Astrocyte (in vitro differentiated cells and primary cell): ENCODE measurements at regions not wholly inside any gene's neighbourhood (a gene's known extent, or its start where the extent isn't known, plus 50 kb on each side); places are given as distances from the start of the nearest gene placed in this dataset.

Source experiments
- DNase-seq: peaks from one replicate; pipeline ENCODE4 v3.0.0-alpha.2; 2010; ENCODE audit warnings: low read depth
- FAIRE-seq: peaks from 2 replicates; lab custom pipeline; 2011; peaks lifted over from hg19 to GRCh38; lab: Jason Lieb, UNC
- H2AFZ ChIP-seq: 2 replicates; pipeline ENCODE4 v1.6.0; 2012; ENCODE audit warnings: low read depth, low read length, inconsistent platforms
- H3K27ac ChIP-seq: 2 replicates; pipeline ENCODE4 v1.5.1; 2011; ENCODE audit warnings: low read depth, low read length, inconsistent platforms
- H3K27me3 ChIP-seq: 2 replicates; pipeline ENCODE4 v1.6.0; 2011; ENCODE audit warnings: low read length, inconsistent platforms; ENCODE audit not compliant: insufficient read depth
- H3K36me3 ChIP-seq: 2 replicates; pipeline ENCODE4 v1.5.1; 2011; ENCODE audit warnings: low read length, inconsistent platforms; ENCODE audit not compliant: insufficient read depth
- H3K4me1 ChIP-seq: 2 replicates; pipeline ENCODE4 v1.5.1; 2011; ENCODE audit warnings: low read length, inconsistent platforms; ENCODE audit not compliant: insufficient read depth
- H3K4me2 ChIP-seq: 2 replicates; pipeline ENCODE4 v1.6.0; 2012; ENCODE audit warnings: low read length, inconsistent platforms
- H3K4me3 ChIP-seq: 2 replicates; pipeline ENCODE4 v1.5.1; 2011; ENCODE audit warnings: low read depth, mild to moderate bottlenecking, low read length, inconsistent platforms; ENCODE audit not compliant: insufficient read depth
- H3K79me2 ChIP-seq: 2 replicates; pipeline ENCODE4 v1.6.0; 2012; ENCODE audit warnings: mild to moderate bottlenecking, low read length, inconsistent platforms; ENCODE audit not compliant: insufficient read depth
- H3K9ac ChIP-seq: 2 replicates; pipeline ENCODE4 v1.6.0; 2012; ENCODE audit warnings: mild to moderate bottlenecking, low read length, inconsistent platforms
- H3K9me3 ChIP-seq: 2 replicates; pipeline ENCODE4 v1.5.1; 2012; ENCODE audit warnings: low read depth, mild to moderate bottlenecking, low read length, inconsistent platforms; ENCODE audit not compliant: insufficient read depth
- H4K20me1 ChIP-seq: 2 replicates; pipeline ENCODE4 v1.6.0; 2012; ENCODE audit warnings: low read length, inconsistent platforms; ENCODE audit not compliant: insufficient read depth
- H3K27ac Mint-ChIP-seq: one replicate; pipeline ENCODE4 v1.8.0; 2021; ENCODE audit warnings: mild to moderate bottlenecking, mixed read lengths; ENCODE audit not compliant: unreplicated experiment
- H3K27me3 Mint-ChIP-seq: one replicate; pipeline ENCODE4 v1.8.0; 2021; ENCODE audit warnings: low read depth, mixed read lengths; ENCODE audit not compliant: unreplicated experiment
- H3K36me3 Mint-ChIP-seq: one replicate; pipeline ENCODE4 v1.8.0; 2021; ENCODE audit warnings: low read depth, mixed read lengths; ENCODE audit not compliant: unreplicated experiment
- H3K4me1 Mint-ChIP-seq: one replicate; pipeline ENCODE4 v1.8.0; 2021; ENCODE audit warnings: low read depth, mixed read lengths; ENCODE audit not compliant: unreplicated experiment
- H3K4me3 Mint-ChIP-seq: one replicate; pipeline ENCODE4 v1.8.0; 2021; ENCODE audit warnings: mild to moderate bottlenecking, moderate library complexity, mixed read lengths; ENCODE audit not compliant: unreplicated experiment
- H3K9me3 Mint-ChIP-seq: one replicate; pipeline ENCODE4 v1.8.0; 2021; ENCODE audit warnings: mild to moderate bottlenecking, mixed read lengths; ENCODE audit not compliant: unreplicated experiment
- CTCF ChIP-seq: IDR thresholded peaks from 2 replicates; pipeline ENCODE4 v1.5.1; 2011; ENCODE audit warnings: low read depth, mild to moderate bottlenecking, inconsistent platforms, low read length, moderate library complexity; ENCODE audit not compliant: insufficient read depth
- EZH2 ChIP-seq: IDR thresholded peaks from 2 replicates; pipeline ENCODE4 v1.6.1; 2012; ENCODE audit warnings: mild to moderate bottlenecking, low read length, inconsistent platforms; ENCODE audit not compliant: insufficient read depth

GRCh38 chr3:178260887-178261565 lies 275.2 kb upstream of the KCNMB2 start:
- H3K79me2 ChIP-seq, result no peaks in the 10 kb centered on the region
- H3K4me2 ChIP-seq, result no peak overlapping the region
- Mint-ChIP-seq H3K9me3 (no peaks in the 10 kb centered on the region), H3K27ac (no peak overlapping the region), H3K27me3 (no peaks in the 10 kb centered on the region), H3K36me3 (no peaks in the 10 kb centered on the region), H3K4me3 (no peak overlapping the region), H3K4me1 (no peaks in the 10 kb centered on the region)
- FAIRE-seq (no peak), DNase-seq (no peak)
- no peak overlapping the region for H3K9ac ChIP-seq
- no peaks in the 10 kb centered on the region for H3K27me3 ChIP-seq
- no peaks in the 10 kb centered on the region for H3K4me1 ChIP-seq
- H4K20me1 ChIP-seq, result no peaks in the 10 kb centered on the region
- H3K4me3 ChIP-seq, result no peak overlapping the region
- no peaks in the 10 kb centered on the region for H3K36me3 ChIP-seq
- no peak overlapping the region for H3K27ac ChIP-seq
- H3K9me3 ChIP-seq, result no peaks in the 10 kb centered on the region
- TF ChIP-seq CTCF (no peak), EZH2 (no peak)
- no peak overlapping the region for H2AFZ ChIP-seq

GRCh38 chr3:178263236-178263916 lies 272.9 kb upstream of the KCNMB2 start:
- H3K27me3 Mint-ChIP-seq, result no peaks in the 10 kb centered on the region
- no peaks in the 10 kb centered on the region for H3K9me3 Mint-ChIP-seq
- Histone ChIP-seq H4K20me1 (no peaks in the 10 kb centered on the region), H2AFZ (no peak overlapping the region), H3K9ac (no peak overlapping the region), H3K27me3 (no peaks in the 10 kb centered on the region), H3K4me2 (no peak overlapping the region), H3K9me3 (no peaks in the 10 kb centered on the region), H3K4me1 (no peaks in the 10 kb centered on the region), H3K27ac (no peak overlapping the region), H3K79me2 (no peaks in the 10 kb centered on the region), H3K36me3 (no peaks in the 10 kb centered on the region), H3K4me3 (no peak overlapping the region)
- DNase-seq (no peak), FAIRE-seq (no peak)
- no peak overlapping the region for H3K4me3 Mint-ChIP-seq
- no peaks in the 10 kb centered on the region for H3K4me1 Mint-ChIP-seq
- TF ChIP-seq EZH2, result no peak
- no peak for TF ChIP-seq CTCF
- no peaks in the 10 kb centered on the region for H3K36me3 Mint-ChIP-seq
- H3K27ac Mint-ChIP-seq, result no peak overlapping the region
